Left ventricle myocardium inferior (tissue), 1 donor: ENCODE measurements at regions not wholly inside any gene's neighbourhood (a gene's known extent, or its start where the extent isn't known, plus 50 kb on each side); places are given as distances from the start of the nearest gene placed in this dataset.
A peak's percentile ranks its signal among the peaks of the same experiment; 100 is the strongest.
"Not testable (repeated sequence)": the region's sequence is repeated elsewhere in the genome, so short reads cannot be mapped to it uniquely, and the experiment has no call there.

ENCODE experiments used
- DNase-seq: peaks from one replicate; pipeline ENCODE4 v3.0.0-alpha.2; 2020
- H3K27ac ChIP-seq: fragments of 200-600 bp; replicated peaks from 2 replicates; pipeline ENCODE4 v1.8.0; 2021
- H3K27me3 ChIP-seq: fragments of 200-600 bp; 2 replicates; pipeline ENCODE4 v1.8.0; 2021; ENCODE audit warnings: low read depth
- H3K36me3 ChIP-seq: fragments of 200-600 bp; 2 replicates; pipeline ENCODE4 v1.8.0; 2021
- H3K4me1 ChIP-seq: fragments of 200-600 bp; 2 replicates; pipeline ENCODE4 v1.8.0; 2021
- H3K4me3 ChIP-seq: fragments of 200-600 bp; 2 replicates; pipeline ENCODE4 v1.8.0; 2021; ENCODE audit warnings: mild to moderate bottlenecking, moderate library complexity
- H3K9me3 ChIP-seq: fragments of 200-600 bp; replicated peaks from 2 replicates; pipeline ENCODE4 v1.8.0; 2021
- CTCF ChIP-seq: fragments of 200-600 bp; IDR thresholded peaks from 2 replicates; pipeline ENCODE4 v1.8.0; 2021; ENCODE audit warnings: antibody characterized with exemption, mild to moderate bottlenecking, borderline replicate concordance
- intact Hi-C: fragments of 100-400 bp; cut with micrococcal nuclease; formaldehyde crosslinking; loops from one replicate; pipeline ENCODE4 v1.11.0; 2022
- donor health status: DM: no; HTN: yes; CAD: no; lungs with severe emphysema.

GRCh38 chr5:143635888-143636287, 176.1 kb upstream of the HMHB1 start:
- no peak for TF ChIP-seq CTCF
- H3K27ac ChIP-seq, result peak overlapping the region; percentile 13
- H3K4me1 ChIP-seq, result peaks cover 17% of the 10 kb centered on the region
- no peak overlapping the region for H3K4me3 ChIP-seq
- no peaks in the 10 kb centered on the region for H3K9me3 ChIP-seq
- no peaks in the 10 kb centered on the region for H3K27me3 ChIP-seq
- H3K36me3 ChIP-seq, result no peaks in the 10 kb centered on the region
- no peak for DNase-seq
- intact Hi-C loops, result no loop called here

GRCh38 chr5:143635146-143635752, 176.7 kb upstream of the HMHB1 start:
- Histone ChIP-seq H3K9me3 (no peaks in the 10 kb centered on the region), H3K4me3 (no peak overlapping the region), H3K36me3 (no peaks in the 10 kb centered on the region), H3K27me3 (no peaks in the 10 kb centered on the region), H3K4me1 (peaks cover 17% of the 10 kb centered on the region), H3K27ac (peak overlapping the region; percentile 13)
- intact Hi-C loops, result no loop called here
- TF ChIP-seq CTCF, result no peak
- no peak for DNase-seq

- no peak for DNase-seq
- no peak overlapping the region for H3K4me3 ChIP-seq
- no peaks in the 10 kb centered on the region for H3K27me3 ChIP-seq
- H3K36me3 ChIP-seq, result no peaks in the 10 kb centered on the region
- intact Hi-C loops, result no loop called here
- TF ChIP-seq CTCF, result no peak
- peaks cover 17% of the 10 kb centered on the region for H3K4me1 ChIP-seq
- H3K27ac ChIP-seq, result no peak overlapping the region
- no peaks in the 10 kb centered on the region for H3K9me3 ChIP-seq
These were observed 177.3 kb upstream of the HMHB1 start for GRCh38 chr5:143634689-143635088.

- intact Hi-C loops, result no loop called here
These were observed 181.9 kb upstream of the HMHB1 start for GRCh38 chr5:143629871-143630659.

GRCh38 chr5:143625048-143625447, 186.9 kb upstream of the HMHB1 start:
- H3K36me3 ChIP-seq, H3K9me3 ChIP-seq, H3K4me3 ChIP-seq, intact Hi-C loops, H3K4me1 ChIP-seq, H3K27ac ChIP-seq, DNase-seq, H3K27me3 ChIP-seq: not testable (repeated sequence)

More at GRCh38 chr5:143629871-143630659, 181.9 kb upstream of the HMHB1 start:
- H3K27me3 ChIP-seq, result no peaks in the 10 kb centered on the region
- no peaks in the 10 kb centered on the region for H3K36me3 ChIP-seq
- H3K4me3 ChIP-seq, result no peak overlapping the region
- no peaks in the 10 kb centered on the region for H3K9me3 ChIP-seq
- H3K27ac ChIP-seq, result no peak overlapping the region
- DNase-seq, result no peak
- H3K4me1 ChIP-seq, result no peaks in the 10 kb centered on the region
- TF ChIP-seq CTCF, result no peak

GRCh38 chr5:143624465-143624864, 187.5 kb upstream of the HMHB1 start:
- intact Hi-C loops, result no loop called here
- TF ChIP-seq CTCF, result no peak
- H3K27ac ChIP-seq, result no peak overlapping the region
- no peak for DNase-seq
- no peaks in the 10 kb centered on the region for H3K27me3 ChIP-seq
- no peaks in the 10 kb centered on the region for H3K36me3 ChIP-seq
- no peaks in the 10 kb centered on the region for H3K9me3 ChIP-seq
- no peaks in the 10 kb centered on the region for H3K4me1 ChIP-seq
- no peak overlapping the region for H3K4me3 ChIP-seq
